Gastrocnemius medialis (tissue), 4 donors: ENCODE measurements at regions not wholly inside any gene's neighbourhood (a gene's known extent, or its start where the extent isn't known, plus 50 kb on each side); places are given as distances from the start of the nearest gene placed in this dataset.

Experiments used
- POLR2A ChIP-seq, 2 donors: fragments of 450-650 bp; IDR thresholded peaks; one replicate each; pipeline ENCODE4 v1.6.1; 2017; ENCODE audit warnings: antibody characterized with exemption in 2 of 2, mild to moderate bottlenecking in 2 of 2, moderate library complexity in 2 of 2
- TF ChIP-seq, protein P1 (sequence below), 5 experiments: fragments of 450-650 bp in 3 of 5; fragments of 200-600 bp in 2 of 5; sonication (generic) in 2 of 5; IDR thresholded peaks in 4 of 5; conservative IDR thresholded peaks in 1 of 5; 1 replicate in 4 of 5; 2 replicates in 1 of 5; pipeline ENCODE4 v1.5.1; 2016 to 2019; ENCODE audit warnings: antibody characterized with exemption in 5 of 5, mild to moderate bottlenecking in 3 of 5, moderate library complexity in 3 of 5

DNA sequence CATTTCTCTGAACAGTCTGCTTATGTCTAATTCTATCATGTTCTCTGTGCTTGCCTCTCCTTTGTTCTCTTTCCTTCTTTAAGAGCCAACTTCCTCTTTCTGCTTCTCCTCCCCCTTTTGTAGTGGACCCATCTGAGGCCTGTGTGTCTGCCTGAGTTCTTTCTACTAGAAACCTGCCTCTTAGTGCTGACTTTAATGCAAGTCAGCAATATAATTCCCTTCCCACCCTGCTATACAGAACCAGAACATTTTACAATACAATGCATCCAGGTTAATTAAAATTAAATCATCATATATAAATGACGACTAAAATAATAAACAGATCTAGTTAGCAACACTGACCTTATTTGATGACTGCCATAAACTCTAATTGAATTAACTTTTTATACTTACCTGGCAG, 82.6 kb upstream of the GAS1 start:
- TF ChIP-seq, protein P1, sequence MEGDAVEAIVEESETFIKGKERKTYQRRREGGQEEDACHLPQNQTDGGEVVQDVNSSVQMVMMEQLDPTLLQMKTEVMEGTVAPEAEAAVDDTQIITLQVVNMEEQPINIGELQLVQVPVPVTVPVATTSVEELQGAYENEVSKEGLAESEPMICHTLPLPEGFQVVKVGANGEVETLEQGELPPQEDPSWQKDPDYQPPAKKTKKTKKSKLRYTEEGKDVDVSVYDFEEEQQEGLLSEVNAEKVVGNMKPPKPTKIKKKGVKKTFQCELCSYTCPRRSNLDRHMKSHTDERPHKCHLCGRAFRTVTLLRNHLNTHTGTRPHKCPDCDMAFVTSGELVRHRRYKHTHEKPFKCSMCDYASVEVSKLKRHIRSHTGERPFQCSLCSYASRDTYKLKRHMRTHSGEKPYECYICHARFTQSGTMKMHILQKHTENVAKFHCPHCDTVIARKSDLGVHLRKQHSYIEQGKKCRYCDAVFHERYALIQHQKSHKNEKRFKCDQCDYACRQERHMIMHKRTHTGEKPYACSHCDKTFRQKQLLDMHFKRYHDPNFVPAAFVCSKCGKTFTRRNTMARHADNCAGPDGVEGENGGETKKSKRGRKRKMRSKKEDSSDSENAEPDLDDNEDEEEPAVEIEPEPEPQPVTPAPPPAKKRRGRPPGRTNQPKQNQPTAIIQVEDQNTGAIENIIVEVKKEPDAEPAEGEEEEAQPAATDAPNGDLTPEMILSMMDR (IDR thresholded peaks at IDR 0.05 in 4 of 5, conservative IDR thresholded peaks at IDR 0.05 in 1 of 5), result no peak
- TF ChIP-seq POLR2A (IDR thresholded peaks at IDR 0.05), result no peak
